GM23338 (cell line): ENCODE measurements at regions not wholly inside any gene's neighbourhood (a gene's known extent, or its start where the extent isn't known, plus 50 kb on each side); places are given as distances from the start of the nearest gene placed in this dataset.

Source experiments
- ATAC-seq: fragments of 200-7000 bp; cut with Tn5 transposase; 3 replicates; pipeline ENCODE4 v1.9.1; 2020
- DNase-seq: peaks from one replicate; pipeline ENCODE4 v3.0.0-alpha.2; 2015; ENCODE audit warnings: low spot score
- H2AFZ ChIP-seq: fragments of 200-600 bp; sonication (generic); 2 replicates; pipeline ENCODE4 v1.8.0; 2016; ENCODE audit warnings: antibody characterized with exemption, mild to moderate bottlenecking, moderate library complexity
- H3F3A ChIP-seq: fragments of 200-600 bp; sonication (generic); replicated peaks from 2 replicates; pipeline ENCODE4 v1.8.0; 2017; ENCODE audit warnings: antibody characterized with exemption, mixed run types, low read depth
- H3K27ac ChIP-seq: fragments of 200-600 bp; sonication (generic); 2 replicates; pipeline ENCODE4 v1.6.1; 2016; ENCODE audit warnings: low read depth
- H3K27me3 ChIP-seq: fragments of 200-600 bp; sonication (generic); 2 replicates; pipeline ENCODE4 v1.8.0; 2016; ENCODE audit warnings: mild to moderate bottlenecking, mixed run types, moderate library complexity; ENCODE audit not compliant: insufficient read depth
- H3K36me3 ChIP-seq: fragments of 200-600 bp; sonication (generic); 2 replicates; pipeline ENCODE4 v1.8.0; 2016; ENCODE audit warnings: mild to moderate bottlenecking; ENCODE audit not compliant: insufficient read depth
- H3K4me1 ChIP-seq: fragments of 200-600 bp; sonication (generic); 2 replicates; pipeline ENCODE4 v1.8.0; 2016; ENCODE audit warnings: mild to moderate bottlenecking, moderate library complexity; ENCODE audit not compliant: insufficient read depth
- H3K4me2 ChIP-seq: fragments of 200-600 bp; sonication (generic); 2 replicates; pipeline ENCODE4 v1.7.1; 2017; ENCODE audit warnings: mixed run types
- H3K4me3 ChIP-seq: fragments of 200-600 bp; sonication (generic); 2 replicates; pipeline ENCODE4 v1.6.1; 2016; ENCODE audit warnings: mixed run types
- H3K79me2 ChIP-seq: fragments of 200-600 bp; sonication (generic); replicated peaks from 2 replicates; pipeline ENCODE4 v1.8.0; 2017; ENCODE audit warnings: mild to moderate bottlenecking; ENCODE audit not compliant: insufficient read depth
- H3K9me2 ChIP-seq: fragments of 200-600 bp; sonication (generic); 2 replicates; pipeline ENCODE4 v1.8.0; 2017; ENCODE audit not compliant: insufficient read depth
- H4K20me1 ChIP-seq: fragments of 200-600 bp; sonication (generic); replicated peaks from 2 replicates; pipeline ENCODE4 v1.8.0; 2017; ENCODE audit warnings: mild to moderate bottlenecking; ENCODE audit not compliant: insufficient read depth
- H3K27ac Mint-ChIP-seq: 2 replicates; pipeline ENCODE4 v1.8.0; 2020; ENCODE audit warnings: inconsistent platforms, mild to moderate bottlenecking, moderate library complexity, mixed read lengths
- H3K27me3 Mint-ChIP-seq: 3 replicates; pipeline ENCODE4 v1.8.0; 2022; ENCODE audit warnings: low read depth, mild to moderate bottlenecking, moderate library complexity, mixed read lengths, inconsistent platforms; ENCODE audit not compliant: insufficient read depth, poor library complexity
- H3K36me3 Mint-ChIP-seq: 3 replicates; pipeline ENCODE4 v1.8.0; 2021; ENCODE audit warnings: low read depth, mild to moderate bottlenecking, inconsistent platforms, moderate library complexity, mixed read lengths
- H3K4me1 Mint-ChIP-seq: 3 replicates; pipeline ENCODE4 v1.8.0; 2020; ENCODE audit warnings: mild to moderate bottlenecking, inconsistent platforms, mixed read lengths
- H3K4me3 Mint-ChIP-seq: 3 replicates; pipeline ENCODE4 v1.8.0; 2021; ENCODE audit warnings: moderate library complexity, mild to moderate bottlenecking, inconsistent platforms, mixed read lengths
- H3K9me3 Mint-ChIP-seq: 3 replicates; pipeline ENCODE4 v1.8.0; 2020; ENCODE audit warnings: moderate library complexity, mild to moderate bottlenecking, inconsistent platforms, mixed read lengths
- CREB1 ChIP-seq: fragments of 250-450 bp; sonication (Bioruptor Pico); IDR thresholded peaks from 2 replicates; pipeline ENCODE4 v1.5.0; 2020; ENCODE audit warnings: low read depth, mild to moderate bottlenecking, moderate library complexity
- POLR2AphosphoS5 ChIP-seq: IDR thresholded peaks from 2 replicates; pipeline ENCODE4 v1.6.1; 2016; ENCODE audit warnings: antibody characterized with exemption, low read depth
- STAT1 ChIP-seq: IDR thresholded peaks from one replicate; pipeline ENCODE4 v1.6.1; 2016; ENCODE audit warnings: antibody characterized with exemption; ENCODE audit not compliant: unreplicated experiment
- ZNF331 ChIP-seq: fragments of 250-450 bp; sonication (Bioruptor Pico); IDR thresholded peaks from 2 replicates; pipeline ENCODE4 v1.5.0; 2020; ENCODE audit warnings: low read depth, mild to moderate bottlenecking, moderate library complexity
- TF ChIP-seq, protein P1 (sequence below): IDR thresholded peaks from 2 replicates; pipeline ENCODE4 v1.6.1; 2016; ENCODE audit warnings: antibody characterized with exemption
- TF ChIP-seq, protein P2 (sequence below), 2 experiments: fragments of 200-600 bp in 1 of 2; sonication (generic) in 1 of 2; conservative IDR thresholded peaks; 2 replicates each; pipeline versions ENCODE4 v1.5.1 to v1.6.1; 2016 to 2017; ENCODE audit warnings: antibody characterized with exemption in 2 of 2, low read depth in 2 of 2, mild to moderate bottlenecking in 2 of 2, moderate library complexity in 1 of 2
- TF ChIP-seq, protein P3 (sequence below): fragments of 250-450 bp; sonication (Bioruptor Pico); IDR thresholded peaks from 2 replicates; pipeline ENCODE4 v1.5.0; 2020; ENCODE audit warnings: mild to moderate bottlenecking, moderate library complexity

DNA sequence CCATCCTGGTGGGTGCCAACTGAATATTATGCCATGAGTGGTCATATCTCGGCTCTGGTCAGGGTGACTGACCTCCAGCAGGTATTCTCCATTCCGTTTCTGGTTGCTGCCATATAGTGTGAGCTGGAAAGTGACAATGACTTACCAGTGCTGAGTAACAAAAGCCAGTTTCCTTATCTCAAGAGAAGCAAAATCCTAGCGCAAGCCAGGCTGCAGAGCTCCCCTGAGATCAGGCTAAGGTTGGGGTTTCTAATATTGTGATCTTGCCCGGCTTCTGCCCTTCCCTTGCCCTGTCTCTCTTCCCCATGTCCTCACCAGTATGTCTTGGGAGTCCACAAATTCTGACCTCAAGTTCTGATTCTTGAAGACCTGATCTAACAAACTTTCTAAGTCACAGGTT lies 271.3 kb upstream of the SPTLC3 start (continued):
- TF ChIP-seq, protein P1, sequence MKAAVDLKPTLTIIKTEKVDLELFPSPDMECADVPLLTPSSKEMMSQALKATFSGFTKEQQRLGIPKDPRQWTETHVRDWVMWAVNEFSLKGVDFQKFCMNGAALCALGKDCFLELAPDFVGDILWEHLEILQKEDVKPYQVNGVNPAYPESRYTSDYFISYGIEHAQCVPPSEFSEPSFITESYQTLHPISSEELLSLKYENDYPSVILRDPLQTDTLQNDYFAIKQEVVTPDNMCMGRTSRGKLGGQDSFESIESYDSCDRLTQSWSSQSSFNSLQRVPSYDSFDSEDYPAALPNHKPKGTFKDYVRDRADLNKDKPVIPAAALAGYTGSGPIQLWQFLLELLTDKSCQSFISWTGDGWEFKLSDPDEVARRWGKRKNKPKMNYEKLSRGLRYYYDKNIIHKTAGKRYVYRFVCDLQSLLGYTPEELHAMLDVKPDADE = no peak
- TF ChIP-seq POLR2AphosphoS5 = no peak
- no peak for TF ChIP-seq ZNF331
- TF ChIP-seq, protein P2, sequence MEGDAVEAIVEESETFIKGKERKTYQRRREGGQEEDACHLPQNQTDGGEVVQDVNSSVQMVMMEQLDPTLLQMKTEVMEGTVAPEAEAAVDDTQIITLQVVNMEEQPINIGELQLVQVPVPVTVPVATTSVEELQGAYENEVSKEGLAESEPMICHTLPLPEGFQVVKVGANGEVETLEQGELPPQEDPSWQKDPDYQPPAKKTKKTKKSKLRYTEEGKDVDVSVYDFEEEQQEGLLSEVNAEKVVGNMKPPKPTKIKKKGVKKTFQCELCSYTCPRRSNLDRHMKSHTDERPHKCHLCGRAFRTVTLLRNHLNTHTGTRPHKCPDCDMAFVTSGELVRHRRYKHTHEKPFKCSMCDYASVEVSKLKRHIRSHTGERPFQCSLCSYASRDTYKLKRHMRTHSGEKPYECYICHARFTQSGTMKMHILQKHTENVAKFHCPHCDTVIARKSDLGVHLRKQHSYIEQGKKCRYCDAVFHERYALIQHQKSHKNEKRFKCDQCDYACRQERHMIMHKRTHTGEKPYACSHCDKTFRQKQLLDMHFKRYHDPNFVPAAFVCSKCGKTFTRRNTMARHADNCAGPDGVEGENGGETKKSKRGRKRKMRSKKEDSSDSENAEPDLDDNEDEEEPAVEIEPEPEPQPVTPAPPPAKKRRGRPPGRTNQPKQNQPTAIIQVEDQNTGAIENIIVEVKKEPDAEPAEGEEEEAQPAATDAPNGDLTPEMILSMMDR (conservative IDR thresholded peaks at IDR 0.05; ENCODE audit: low read depth in 2 of 2) = no peak
- no peak for TF ChIP-seq CREB1 (CRISPR knock-in tag)

DNA sequence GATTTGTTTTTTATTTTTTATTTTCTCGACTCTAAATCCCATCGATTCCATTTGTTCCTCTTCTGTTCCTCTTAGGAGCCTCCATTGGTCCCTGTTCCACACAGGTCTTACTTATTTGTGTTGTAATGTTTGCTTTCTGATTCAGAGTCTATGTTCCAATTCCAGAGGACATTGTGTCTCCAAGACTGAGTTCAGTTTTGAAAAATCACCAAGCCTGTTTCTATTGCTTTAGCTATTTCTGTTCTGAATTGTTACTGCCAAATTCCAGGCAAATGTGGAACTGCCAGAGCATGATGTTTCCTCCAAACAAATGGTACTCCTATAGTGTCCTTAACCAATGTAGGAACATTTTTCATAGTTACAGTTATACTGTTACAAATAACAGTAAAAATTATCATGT lies 270.9 kb upstream of the SPTLC3 start:
- TF ChIP-seq STAT1 (no peak), POLR2AphosphoS5 (no peak)
- TF ChIP-seq, protein P1 = no peak
- H3K9me3 Mint-ChIP-seq = peaks cover 3% of the 10 kb centered on the region; the same call in 1 of the 3 replicates
- Histone ChIP-seq H3K4me2 (no peak overlapping the region), H3K4me1 (peaks cover 5% of the 10 kb centered on the region; the same call in 1 of the 2 replicates), H3K79me2 (no peaks in the 10 kb centered on the region), H3K4me3 (no peak overlapping the region), H3K9me2 (no peaks in the 10 kb centered on the region), H2AFZ (no peak overlapping the region), H4K20me1 (no peaks in the 10 kb centered on the region), H3K27me3 (no peaks in the 10 kb centered on the region), H3K27ac (no peak overlapping the region), H3F3A (no peaks in the 10 kb centered on the region), H3K36me3 (no peaks in the 10 kb centered on the region)
- no peak for DNase-seq
- H3K4me3 Mint-ChIP-seq = no peak overlapping the region
- no peaks in the 10 kb centered on the region for H3K4me1 Mint-ChIP-seq
- H3K27ac Mint-ChIP-seq = no peak overlapping the region
- peaks cover 4% of the 10 kb centered on the region; the same call in 1 of the 3 replicates for H3K36me3 Mint-ChIP-seq
- H3K27me3 Mint-ChIP-seq = no peaks in the 10 kb centered on the region
- no peak for ATAC-seq

DNA sequence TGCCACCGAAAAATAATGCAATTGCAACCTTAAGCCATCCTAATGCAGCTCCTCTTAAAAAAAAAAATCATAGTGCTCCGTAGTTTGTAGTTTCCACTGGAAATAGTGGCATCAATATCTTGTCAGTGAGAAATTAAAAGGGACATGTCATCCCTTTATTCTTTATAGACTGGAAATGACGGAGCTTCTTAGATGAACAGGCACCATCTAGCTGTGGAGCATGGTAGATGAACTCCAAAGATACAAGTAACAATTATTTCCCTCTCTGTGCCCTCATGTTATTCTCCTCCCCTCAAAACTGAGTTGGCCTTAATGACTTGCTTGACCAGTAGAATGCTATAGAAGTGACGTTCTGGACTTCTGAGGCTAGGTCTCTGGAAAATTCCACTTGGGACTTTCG lies 268.1 kb upstream of the SPTLC3 start:
- Histone ChIP-seq H3K79me2 (no peaks in the 10 kb centered on the region), H3K4me1 (peaks cover 9% of the 10 kb centered on the region), H3K4me3 (no peak overlapping the region), H3K36me3 (no peaks in the 10 kb centered on the region), H3K27ac (no peak overlapping the region), H4K20me1 (no peaks in the 10 kb centered on the region), H3K27me3 (no peaks in the 10 kb centered on the region), H2AFZ (no peak overlapping the region), H3F3A (no peaks in the 10 kb centered on the region), H3K4me2 (no peak overlapping the region), H3K9me2 (no peaks in the 10 kb centered on the region)
- H3K36me3 Mint-ChIP-seq = peaks cover 4% of the 10 kb centered on the region; the same call in 1 of the 3 replicates
- DNase-seq (no peak), ATAC-seq (no peak)
- H3K4me3 Mint-ChIP-seq = no peak overlapping the region
- no peak overlapping the region for H3K27ac Mint-ChIP-seq
- H3K9me3 Mint-ChIP-seq = peaks cover 3% of the 10 kb centered on the region; the same call in 1 of the 3 replicates
- H3K4me1 Mint-ChIP-seq = peaks cover 9% of the 10 kb centered on the region; the same call in 2 of the 3 replicates
- H3K27me3 Mint-ChIP-seq = no peaks in the 10 kb centered on the region
- TF ChIP-seq, protein P2 (conservative IDR thresholded peaks at IDR 0.05; ENCODE audit: low read depth in 2 of 2) = no peak
- TF ChIP-seq, protein P3, sequence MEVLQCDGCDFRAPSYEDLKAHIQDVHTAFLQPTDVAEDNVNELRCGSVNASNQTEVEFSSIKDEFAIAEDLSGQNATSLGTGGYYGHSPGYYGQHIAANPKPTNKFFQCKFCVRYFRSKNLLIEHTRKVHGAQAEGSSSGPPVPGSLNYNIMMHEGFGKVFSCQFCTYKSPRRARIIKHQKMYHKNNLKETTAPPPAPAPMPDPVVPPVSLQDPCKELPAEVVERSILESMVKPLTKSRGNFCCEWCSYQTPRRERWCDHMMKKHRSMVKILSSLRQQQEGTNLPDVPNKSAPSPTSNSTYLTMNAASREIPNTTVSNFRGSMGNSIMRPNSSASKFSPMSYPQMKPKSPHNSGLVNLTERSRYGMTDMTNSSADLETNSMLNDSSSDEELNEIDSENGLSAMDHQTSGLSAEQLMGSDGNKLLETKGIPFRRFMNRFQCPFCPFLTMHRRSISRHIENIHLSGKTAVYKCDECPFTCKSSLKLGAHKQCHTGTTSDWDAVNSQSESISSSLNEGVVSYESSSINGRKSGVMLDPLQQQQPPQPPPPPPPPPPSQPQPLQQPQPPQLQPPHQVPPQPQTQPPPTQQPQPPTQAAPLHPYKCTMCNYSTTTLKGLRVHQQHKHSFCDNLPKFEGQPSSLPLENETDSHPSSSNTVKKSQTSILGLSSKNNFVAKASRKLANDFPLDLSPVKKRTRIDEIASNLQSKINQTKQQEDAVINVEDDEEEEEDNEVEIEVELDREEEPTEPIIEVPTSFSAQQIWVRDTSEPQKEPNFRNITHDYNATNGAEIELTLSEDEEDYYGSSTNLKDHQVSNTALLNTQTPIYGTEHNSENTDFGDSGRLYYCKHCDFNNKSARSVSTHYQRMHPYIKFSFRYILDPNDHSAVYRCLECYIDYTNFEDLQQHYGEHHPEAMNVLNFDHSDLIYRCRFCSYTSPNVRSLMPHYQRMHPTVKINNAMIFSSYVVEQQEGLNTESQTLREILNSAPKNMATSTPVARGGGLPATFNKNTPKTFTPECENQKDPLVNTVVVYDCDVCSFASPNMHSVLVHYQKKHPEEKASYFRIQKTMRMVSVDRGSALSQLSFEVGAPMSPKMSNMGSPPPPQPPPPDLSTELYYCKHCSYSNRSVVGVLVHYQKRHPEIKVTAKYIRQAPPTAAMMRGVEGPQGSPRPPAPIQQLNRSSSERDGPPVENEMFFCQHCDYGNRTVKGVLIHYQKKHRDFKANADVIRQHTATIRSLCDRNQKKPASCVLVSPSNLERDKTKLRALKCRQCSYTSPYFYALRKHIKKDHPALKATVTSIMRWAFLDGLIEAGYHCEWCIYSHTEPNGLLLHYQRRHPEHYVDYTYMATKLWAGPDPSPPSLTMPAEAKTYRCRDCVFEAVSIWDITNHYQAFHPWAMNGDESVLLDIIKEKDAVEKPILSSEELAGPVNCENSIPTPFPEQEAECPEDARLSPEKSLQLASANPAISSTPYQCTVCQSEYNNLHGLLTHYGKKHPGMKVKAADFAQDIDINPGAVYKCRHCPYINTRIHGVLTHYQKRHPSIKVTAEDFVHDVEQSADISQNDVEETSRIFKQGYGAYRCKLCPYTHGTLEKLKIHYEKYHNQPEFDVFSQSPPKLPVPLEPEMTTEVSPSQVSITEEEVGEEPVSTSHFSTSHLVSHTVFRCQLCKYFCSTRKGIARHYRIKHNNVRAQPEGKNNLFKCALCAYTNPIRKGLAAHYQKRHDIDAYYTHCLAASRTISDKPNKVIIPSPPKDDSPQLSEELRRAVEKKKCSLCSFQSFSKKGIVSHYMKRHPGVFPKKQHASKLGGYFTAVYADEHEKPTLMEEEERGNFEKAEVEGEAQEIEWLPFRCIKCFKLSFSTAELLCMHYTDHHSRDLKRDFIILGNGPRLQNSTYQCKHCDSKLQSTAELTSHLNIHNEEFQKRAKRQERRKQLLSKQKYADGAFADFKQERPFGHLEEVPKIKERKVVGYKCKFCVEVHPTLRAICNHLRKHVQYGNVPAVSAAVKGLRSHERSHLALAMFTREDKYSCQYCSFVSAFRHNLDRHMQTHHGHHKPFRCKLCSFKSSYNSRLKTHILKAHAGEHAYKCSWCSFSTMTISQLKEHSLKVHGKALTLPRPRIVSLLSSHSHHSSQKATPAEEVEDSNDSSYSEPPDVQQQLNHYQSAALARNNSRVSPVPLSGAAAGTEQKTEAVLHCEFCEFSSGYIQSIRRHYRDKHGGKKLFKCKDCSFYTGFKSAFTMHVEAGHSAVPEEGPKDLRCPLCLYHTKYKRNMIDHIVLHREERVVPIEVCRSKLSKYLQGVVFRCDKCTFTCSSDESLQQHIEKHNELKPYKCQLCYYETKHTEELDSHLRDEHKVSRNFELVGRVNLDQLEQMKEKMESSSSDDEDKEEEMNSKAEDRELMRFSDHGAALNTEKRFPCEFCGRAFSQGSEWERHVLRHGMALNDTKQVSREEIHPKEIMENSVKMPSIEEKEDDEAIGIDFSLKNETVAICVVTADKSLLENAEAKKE (CRISPR knock-in tag) = 0 out of 2 replicates have a peak, but pooled peaks have one; percentile 7
